ENCODE measurements at regions not wholly inside any gene's neighbourhood (a gene's known extent, or its start where the extent isn't known, plus 50 kb on each side); places are given as distances from the start of the nearest gene placed in this dataset.

DNA sequence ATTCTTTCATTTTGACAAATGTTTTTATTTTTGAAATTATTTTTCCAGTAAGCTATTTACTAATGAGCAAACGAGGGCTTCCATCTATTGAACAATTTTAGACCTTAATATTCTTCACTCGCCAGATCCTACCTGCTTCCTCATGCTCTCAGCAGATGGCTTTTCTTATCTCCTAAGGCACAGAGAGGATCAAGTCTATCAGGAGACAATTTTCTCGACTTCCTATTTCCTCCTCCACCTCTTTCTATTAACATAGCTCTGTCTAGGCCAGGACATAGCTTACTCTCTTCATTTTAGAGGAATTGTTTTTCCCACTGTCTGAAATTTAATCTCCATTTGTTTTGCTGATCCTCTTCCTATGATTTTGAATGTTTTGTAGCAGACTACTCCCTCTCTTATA, 87.0 kb upstream of the MAN1A1 start:
- ATAC-seq (ENCODE audit: low read depth) (no peak), DNase-seq (no peak)
- TF ChIP-seq, protein P1, sequence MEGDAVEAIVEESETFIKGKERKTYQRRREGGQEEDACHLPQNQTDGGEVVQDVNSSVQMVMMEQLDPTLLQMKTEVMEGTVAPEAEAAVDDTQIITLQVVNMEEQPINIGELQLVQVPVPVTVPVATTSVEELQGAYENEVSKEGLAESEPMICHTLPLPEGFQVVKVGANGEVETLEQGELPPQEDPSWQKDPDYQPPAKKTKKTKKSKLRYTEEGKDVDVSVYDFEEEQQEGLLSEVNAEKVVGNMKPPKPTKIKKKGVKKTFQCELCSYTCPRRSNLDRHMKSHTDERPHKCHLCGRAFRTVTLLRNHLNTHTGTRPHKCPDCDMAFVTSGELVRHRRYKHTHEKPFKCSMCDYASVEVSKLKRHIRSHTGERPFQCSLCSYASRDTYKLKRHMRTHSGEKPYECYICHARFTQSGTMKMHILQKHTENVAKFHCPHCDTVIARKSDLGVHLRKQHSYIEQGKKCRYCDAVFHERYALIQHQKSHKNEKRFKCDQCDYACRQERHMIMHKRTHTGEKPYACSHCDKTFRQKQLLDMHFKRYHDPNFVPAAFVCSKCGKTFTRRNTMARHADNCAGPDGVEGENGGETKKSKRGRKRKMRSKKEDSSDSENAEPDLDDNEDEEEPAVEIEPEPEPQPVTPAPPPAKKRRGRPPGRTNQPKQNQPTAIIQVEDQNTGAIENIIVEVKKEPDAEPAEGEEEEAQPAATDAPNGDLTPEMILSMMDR (IDR thresholded peaks at IDR 0.05), result no peak
- Mint-ChIP-seq H3K36me3 (ENCODE audit: low read depth) (no peaks in the 10 kb centered on the region), H3K27me3 (no peaks in the 10 kb centered on the region), H3K4me1 (no peaks in the 10 kb centered on the region), H3K4me3 (no peak overlapping the region), H3K27ac (no peak overlapping the region), H3K9me3 (no peaks in the 10 kb centered on the region)
- POLR2A ChIA-PET, result no interaction called here
- intact Hi-C loops (cut with micrococcal nuclease), result no loop called here
- CTCF ChIA-PET, result no interaction called here

DNA sequence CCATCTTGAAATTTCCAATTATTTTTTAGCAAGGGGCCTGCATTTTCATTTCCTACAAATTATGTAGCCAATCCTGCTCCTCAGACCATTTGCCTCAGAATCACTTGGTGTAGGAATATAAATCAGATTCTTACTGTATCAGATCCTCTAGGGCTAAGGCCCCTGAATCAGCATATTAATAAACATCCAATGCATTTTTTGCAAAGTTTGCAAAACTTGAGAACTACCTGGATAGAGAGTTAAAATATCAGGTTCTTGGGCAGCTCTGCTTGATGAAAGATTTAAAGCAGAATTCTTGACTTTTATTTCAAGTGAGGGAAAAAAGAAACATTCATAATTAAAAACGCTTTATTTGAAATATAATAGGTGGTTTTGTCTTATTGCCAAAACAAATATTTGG, 82.2 kb upstream of the MAN1A1 start:
- H3K27me3 Mint-ChIP-seq, result no peaks in the 10 kb centered on the region
- H3K4me3 Mint-ChIP-seq, result no peak overlapping the region
- no peak for DNase-seq
- ChIA-PET POLR2A (no interaction called here), CTCF (no interaction called here)
- H3K36me3 Mint-ChIP-seq (ENCODE audit: low read depth), result no peaks in the 10 kb centered on the region
- TF ChIP-seq, protein P1 (IDR thresholded peaks at IDR 0.05), result no peak
- H3K27ac Mint-ChIP-seq, result no peak overlapping the region
- ATAC-seq (ENCODE audit: low read depth), result no peak
- H3K9me3 Mint-ChIP-seq, result no peaks in the 10 kb centered on the region
- H3K4me1 Mint-ChIP-seq, result no peaks in the 10 kb centered on the region
- intact Hi-C loops (cut with micrococcal nuclease), result no loop called here

- ChIA-PET POLR2A (no interaction called here), CTCF (no interaction called here)
- no peaks in the 10 kb centered on the region for H3K9me3 Mint-ChIP-seq
- H3K4me3 Mint-ChIP-seq, result no peak overlapping the region
- H3K36me3 Mint-ChIP-seq (ENCODE audit: low read depth), result no peaks in the 10 kb centered on the region
- H3K27me3 Mint-ChIP-seq, result no peaks in the 10 kb centered on the region
- ATAC-seq (ENCODE audit: low read depth) (no peak), DNase-seq (no peak)
- TF ChIP-seq, protein P1 (IDR thresholded peaks at IDR 0.05), result no peak
- H3K27ac Mint-ChIP-seq, result no peak overlapping the region
- H3K4me1 Mint-ChIP-seq, result no peaks in the 10 kb centered on the region
- intact Hi-C loops (cut with micrococcal nuclease), result no loop called here
These were observed 81.2 kb upstream of the MAN1A1 start for GRCh38 chr6:119430805-119431204.

- ChIA-PET CTCF (no interaction called here), POLR2A (no interaction called here)
- intact Hi-C loops (cut with micrococcal nuclease), result no loop called here
- Mint-ChIP-seq H3K36me3 (ENCODE audit: low read depth) (no peaks in the 10 kb centered on the region), H3K27me3 (no peaks in the 10 kb centered on the region), H3K4me3 (no peak overlapping the region), H3K27ac (no peak overlapping the region), H3K9me3 (peaks cover 4% of the 10 kb centered on the region), H3K4me1 (no peaks in the 10 kb centered on the region)
- ATAC-seq (ENCODE audit: low read depth), result no peak
- TF ChIP-seq, protein P1 (IDR thresholded peaks at IDR 0.05), result no peak
- no peak for DNase-seq
These were observed 79.1 kb upstream of the MAN1A1 start for GRCh38 chr6:119428633-119429032.

DNA sequence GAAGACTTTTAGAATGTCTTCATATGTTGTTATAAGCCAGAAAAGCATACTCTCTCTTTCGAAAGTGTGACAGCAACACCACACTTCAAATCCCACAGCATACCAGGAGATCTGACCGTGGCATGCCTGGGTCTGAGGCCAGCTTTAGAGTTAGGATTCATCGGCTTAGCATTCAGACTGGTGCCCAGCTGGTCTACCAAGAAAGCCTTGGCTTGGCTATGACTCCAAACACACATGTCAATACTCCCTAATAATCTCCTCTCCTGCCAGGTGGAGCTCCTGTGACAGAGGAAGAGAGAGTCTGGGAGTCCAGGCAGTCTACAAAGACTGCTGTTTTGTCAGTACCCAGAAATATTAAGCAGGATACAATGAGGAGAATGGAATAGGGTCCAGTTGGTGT, 77.1 kb upstream of the MAN1A1 start:
- no peak overlapping the region for H3K4me3 Mint-ChIP-seq
- H3K36me3 Mint-ChIP-seq (ENCODE audit: low read depth), result no peaks in the 10 kb centered on the region
- peaks cover 9% of the 10 kb centered on the region for H3K9me3 Mint-ChIP-seq
- ChIA-PET CTCF (no interaction called here), POLR2A (no interaction called here)
- H3K4me1 Mint-ChIP-seq, result no peaks in the 10 kb centered on the region
- intact Hi-C loops (cut with micrococcal nuclease), result no loop called here
- DNase-seq (no peak), ATAC-seq (ENCODE audit: low read depth) (no peak)
- TF ChIP-seq, protein P1 (IDR thresholded peaks at IDR 0.05), result no peak
- H3K27ac Mint-ChIP-seq, result no peak overlapping the region
- H3K27me3 Mint-ChIP-seq, result no peaks in the 10 kb centered on the region
